Thyroid gland (tissue), 4 donors: ENCODE measurements at regions not wholly inside any gene's neighbourhood (a gene's known extent, or its start where the extent isn't known, plus 50 kb on each side); places are given as distances from the start of the nearest gene placed in this dataset.

Experiments
- DNase-seq, 2 donors: peaks; one replicate each; pipeline ENCODE4 v3.0.0-alpha.2; 2019
- H3K27ac ChIP-seq, 3 donors: fragments of 200-600 bp; sonication (generic); 1 replicate in 2 of 3; 2 replicates in 1 of 3; pipeline ENCODE4 v1.5.1; 2016 to 2019; ENCODE audit warnings: mild to moderate bottlenecking in 1 of 3, moderate library complexity in 1 of 3
- H3K27me3 ChIP-seq: fragments of 200-600 bp; sonication (generic); one replicate; pipeline ENCODE4 v1.5.1; 2019
- H3K36me3 ChIP-seq, 2 donors: fragments of 200-600 bp; sonication (generic); one replicate each; pipeline ENCODE4 v1.5.1; 2016 to 2019
- H3K4me1 ChIP-seq, 2 donors: fragments of 200-600 bp; sonication (generic); one replicate each; pipeline ENCODE4 v1.5.1; 2017 to 2019
- H3K4me3 ChIP-seq, 3 donors: fragments of 200-600 bp; sonication (generic); replicated peaks in 1 of 3; 1 replicate in 2 of 3; 2 replicates in 1 of 3; pipeline ENCODE4 v1.5.1; 2016; ENCODE audit warnings: mild to moderate bottlenecking in 1 of 3
- H3K9me3 ChIP-seq: fragments of 200-600 bp; sonication (generic); one replicate; pipeline ENCODE4 v1.5.1; 2017
- CTCF ChIP-seq, 6 experiments: fragments of 200-600 bp in 3 of 6; fragments of 450-650 bp in 3 of 6; sonication (generic) in 3 of 6; IDR thresholded peaks; one replicate each; pipeline ENCODE4 v1.5.1; 2016 to 2019; ENCODE audit warnings: antibody characterized with exemption in 6 of 6, mild to moderate bottlenecking in 2 of 6, inconsistent platforms in 1 of 6, moderate library complexity in 1 of 6
- POLR2A ChIP-seq, 2 donors: fragments of 450-650 bp; IDR thresholded peaks; one replicate each; pipeline ENCODE4 v1.6.1; 2017; ENCODE audit warnings: antibody characterized with exemption in 2 of 2, mild to moderate bottlenecking in 2 of 2, moderate library complexity in 1 of 2
- WGBS, 2 donors: methylation state at CpG; one replicate each; pipeline ENCODE4 v1.1.5; 2017; 5-methylcytosine and 5-hydroxymethylcytosine counted together
- intact Hi-C: fragments of 100-400 bp; cut with DNase I; formaldehyde crosslinking; loops from one replicate; pipeline ENCODE4 v1.15.1; 2023

GRCh38 chr4:175884048-175884447 lies 72.0 kb upstream of the GPM6A start:
- H3K4me3 ChIP-seq = no peak overlapping the region
- no peak overlapping the region for H3K27ac ChIP-seq
- TF ChIP-seq POLR2A (IDR thresholded peaks at IDR 0.05) = no peak
- TF ChIP-seq CTCF (IDR thresholded peaks at IDR 0.05) = no peak
- H3K4me1 ChIP-seq = no peaks in the 10 kb centered on the region
- intact Hi-C loops = no loop called here
- no peaks in the 10 kb centered on the region for H3K27me3 ChIP-seq
- H3K9me3 ChIP-seq = no peaks in the 10 kb centered on the region
- WGBS, 2 donors = 64 to 76% methylated on average over 4 of the region's 4 CpGs
- H3K36me3 ChIP-seq = no peaks in the 10 kb centered on the region
- no peak for DNase-seq

- WGBS, 2 donors = 83 to 85% methylated on average over 4 of the region's 4 CpGs
- Histone ChIP-seq H3K27me3 (no peaks in the 10 kb centered on the region), H3K4me3 (no peak overlapping the region), H3K9me3 (no peaks in the 10 kb centered on the region), H3K36me3 (no peaks in the 10 kb centered on the region), H3K27ac (no peak overlapping the region), H3K4me1 (no peaks in the 10 kb centered on the region)
- intact Hi-C loops = no loop called here
- DNase-seq = no peak
- TF ChIP-seq POLR2A (IDR thresholded peaks at IDR 0.05) (no peak), CTCF (IDR thresholded peaks at IDR 0.05) (no peak)
Measured at GRCh38 chr4:175891231-175891630, 79.2 kb upstream of the GPM6A start.

- DNase-seq = no peak
- Histone ChIP-seq H3K36me3 (no peaks in the 10 kb centered on the region), H3K4me3 (no peak overlapping the region), H3K9me3 (no peaks in the 10 kb centered on the region), H3K4me1 (no peaks in the 10 kb centered on the region), H3K27ac (no peak overlapping the region), H3K27me3 (no peaks in the 10 kb centered on the region)
- intact Hi-C loops = no loop called here
- WGBS, 2 donors = 5 to 9% methylated on average over 2 of the region's 2 CpGs
- TF ChIP-seq POLR2A (IDR thresholded peaks at IDR 0.05) (no peak), CTCF (IDR thresholded peaks at IDR 0.05) (peak in 2 of 6 experiments; percentile 37 to 44)
Measured at GRCh38 chr4:175891851-175892250, 79.8 kb upstream of the GPM6A start.

- Histone ChIP-seq H3K9me3 (no peaks in the 10 kb centered on the region), H3K4me3 (no peak overlapping the region), H3K27me3 (no peaks in the 10 kb centered on the region), H3K4me1 (no peaks in the 10 kb centered on the region), H3K36me3 (no peaks in the 10 kb centered on the region), H3K27ac (no peak overlapping the region)
- intact Hi-C loops = no loop called here
- no peak for DNase-seq
- WGBS, 2 donors = 80 to 88% methylated on average over 2 of the region's 2 CpGs
- TF ChIP-seq POLR2A (IDR thresholded peaks at IDR 0.05) (no peak), CTCF (IDR thresholded peaks at IDR 0.05) (no peak)
Measured at GRCh38 chr4:175905925-175906324, 93.9 kb upstream of the GPM6A start.

GRCh38 chr4:175906384-175906783 lies 94.3 kb upstream of the GPM6A start:
- Histone ChIP-seq H3K36me3 (no peaks in the 10 kb centered on the region), H3K4me3 (no peak overlapping the region), H3K27me3 (no peaks in the 10 kb centered on the region), H3K4me1 (no peaks in the 10 kb centered on the region), H3K9me3 (no peaks in the 10 kb centered on the region), H3K27ac (no peak overlapping the region)
- WGBS, 2 donors = 85 to 87% methylated on average over 5 of the region's 5 CpGs
- no peak for DNase-seq
- intact Hi-C loops = no loop called here
- TF ChIP-seq POLR2A (IDR thresholded peaks at IDR 0.05) (no peak), CTCF (IDR thresholded peaks at IDR 0.05) (no peak)
